ENCODE measurements at regions not wholly inside any gene's neighbourhood (a gene's known extent, or its start where the extent isn't known, plus 50 kb on each side); places are given as distances from the start of the nearest gene placed in this dataset.

GRCh38 chr11:116279511-116279910 is 493.3 kb downstream of the BUD13 start:
- TF ChIP-seq POLR2A (IDR thresholded peaks at IDR 0.05; ENCODE audit: low read length), result no peak
- TF ChIP-seq, protein P1, sequence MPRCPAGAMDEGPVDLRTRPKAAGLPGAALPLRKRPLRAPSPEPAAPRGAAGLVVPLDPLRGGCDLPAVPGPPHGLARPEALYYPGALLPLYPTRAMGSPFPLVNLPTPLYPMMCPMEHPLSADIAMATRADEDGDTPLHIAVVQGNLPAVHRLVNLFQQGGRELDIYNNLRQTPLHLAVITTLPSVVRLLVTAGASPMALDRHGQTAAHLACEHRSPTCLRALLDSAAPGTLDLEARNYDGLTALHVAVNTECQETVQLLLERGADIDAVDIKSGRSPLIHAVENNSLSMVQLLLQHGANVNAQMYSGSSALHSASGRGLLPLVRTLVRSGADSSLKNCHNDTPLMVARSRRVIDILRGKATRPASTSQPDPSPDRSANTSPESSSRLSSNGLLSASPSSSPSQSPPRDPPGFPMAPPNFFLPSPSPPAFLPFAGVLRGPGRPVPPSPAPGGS (IDR thresholded peaks at IDR 0.05), result no peak
- no peak for TF ChIP-seq CBX2 (IDR thresholded peaks at IDR 0.05; ENCODE audit: borderline replicate concordance, low read depth)
- no peak for TF ChIP-seq CTCF (IDR thresholded peaks at IDR 0.05)
- TF ChIP-seq JUNB (IDR thresholded peaks at IDR 0.05), result no peak
